DND-41 (cell line): ENCODE measurements at regions not wholly inside any gene's neighbourhood (a gene's known extent, or its start where the extent isn't known, plus 50 kb on each side); places are given as distances from the start of the nearest gene placed in this dataset.

ENCODE experiments used
- EZH2 ChIP-seq: IDR thresholded peaks from 3 replicates; pipeline ENCODE4 v1.6.1; 2012; ENCODE audit warnings: borderline replicate concordance, low read depth, mild to moderate bottlenecking, moderate library complexity, low read length, inconsistent platforms; ENCODE audit not compliant: severe bottlenecking
- TF ChIP-seq, protein P1 (sequence below): IDR thresholded peaks from 2 replicates; pipeline ENCODE4 v1.5.1; 2012; ENCODE audit warnings: borderline replicate concordance, low read length, moderate library complexity, mild to moderate bottlenecking; ENCODE audit not compliant: poor library complexity, severe bottlenecking; ENCODE audit errors: extremely low read depth

DNA sequence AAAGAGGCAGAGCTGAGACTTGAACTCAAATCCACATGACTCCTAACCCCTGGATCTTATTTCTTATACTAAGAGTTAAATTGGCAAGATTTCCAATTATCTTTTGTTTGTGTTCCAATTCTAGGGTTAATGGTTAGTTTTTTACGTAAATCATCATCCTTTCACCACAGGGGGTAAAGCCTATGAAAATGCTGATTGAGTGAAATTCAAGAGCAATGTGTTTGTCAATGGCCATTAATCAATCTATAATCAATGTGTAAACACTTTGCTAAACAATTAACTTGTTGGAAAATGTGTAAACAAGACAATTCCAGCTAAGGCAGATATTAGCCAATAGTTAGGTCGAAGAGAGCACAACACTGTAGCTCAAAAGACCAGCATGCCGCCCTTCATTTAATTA lies 376.5 kb upstream of the ACVR2A start:
- TF ChIP-seq EZH2, result no peak
- TF ChIP-seq, protein P1, sequence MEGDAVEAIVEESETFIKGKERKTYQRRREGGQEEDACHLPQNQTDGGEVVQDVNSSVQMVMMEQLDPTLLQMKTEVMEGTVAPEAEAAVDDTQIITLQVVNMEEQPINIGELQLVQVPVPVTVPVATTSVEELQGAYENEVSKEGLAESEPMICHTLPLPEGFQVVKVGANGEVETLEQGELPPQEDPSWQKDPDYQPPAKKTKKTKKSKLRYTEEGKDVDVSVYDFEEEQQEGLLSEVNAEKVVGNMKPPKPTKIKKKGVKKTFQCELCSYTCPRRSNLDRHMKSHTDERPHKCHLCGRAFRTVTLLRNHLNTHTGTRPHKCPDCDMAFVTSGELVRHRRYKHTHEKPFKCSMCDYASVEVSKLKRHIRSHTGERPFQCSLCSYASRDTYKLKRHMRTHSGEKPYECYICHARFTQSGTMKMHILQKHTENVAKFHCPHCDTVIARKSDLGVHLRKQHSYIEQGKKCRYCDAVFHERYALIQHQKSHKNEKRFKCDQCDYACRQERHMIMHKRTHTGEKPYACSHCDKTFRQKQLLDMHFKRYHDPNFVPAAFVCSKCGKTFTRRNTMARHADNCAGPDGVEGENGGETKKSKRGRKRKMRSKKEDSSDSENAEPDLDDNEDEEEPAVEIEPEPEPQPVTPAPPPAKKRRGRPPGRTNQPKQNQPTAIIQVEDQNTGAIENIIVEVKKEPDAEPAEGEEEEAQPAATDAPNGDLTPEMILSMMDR, result no peak
